A172 (cell line): ENCODE measurements at regions not wholly inside any gene's neighbourhood (a gene's known extent, or its start where the extent isn't known, plus 50 kb on each side); places are given as distances from the start of the nearest gene placed in this dataset.

Source experiments
- DNase-seq: peaks from one replicate; pipeline ENCODE4 v3.0.0-alpha.2; 2015; ENCODE audit warnings: low spot score

- peak; percentile 76 for DNase-seq
Measured at GRCh38 chr2:48107326-48107925, 201.1 kb upstream of the FBXO11 start.

GRCh38 chr2:48108455-48108854, 202.2 kb upstream of the FBXO11 start:
- DNase-seq: no peak

GRCh38 chr2:48109491-48110204, 203.3 kb upstream of the FBXO11 start:
- no peak for DNase-seq

GRCh38 chr2:48110492-48110891, 204.0 kb upstream of the FOXN2 start:
- DNase-seq: no peak

GRCh38 chr2:48112911-48113680, 201.4 kb upstream of the FOXN2 start:
- DNase-seq: no peak

- no peak for DNase-seq
Measured at GRCh38 chr2:48113767-48114166, 200.7 kb upstream of the FOXN2 start.

- DNase-seq: peak; percentile 75
Measured at GRCh38 chr2:48114256-48114655, 200.2 kb upstream of the FOXN2 start.

GRCh38 chr2:48116497-48116896, 198.0 kb upstream of the FOXN2 start:
- no peak for DNase-seq

GRCh38 chr2:48118895-48119294, 195.6 kb upstream of the FOXN2 start:
- no peak for DNase-seq

GRCh38 chr2:48120112-48120511, 194.4 kb upstream of the FOXN2 start:
- no peak for DNase-seq

GRCh38 chr2:48120759-48121242, 193.7 kb upstream of the FOXN2 start:
- no peak for DNase-seq

GRCh38 chr2:48122166-48122565, 192.3 kb upstream of the FOXN2 start:
- DNase-seq: no peak

GRCh38 chr2:48124592-48124991, 189.9 kb upstream of the FOXN2 start:
- no peak for DNase-seq

- DNase-seq: no peak
Measured at GRCh38 chr2:48126162-48126561, 188.3 kb upstream of the FOXN2 start.

GRCh38 chr2:48127612-48128191, 186.8 kb upstream of the FOXN2 start:
- DNase-seq: no peak

- no peak for DNase-seq
Measured at GRCh38 chr2:48129293-48129950, 185.1 kb upstream of the FOXN2 start.

- DNase-seq: no peak
Measured at GRCh38 chr2:48131539-48132270, 182.8 kb upstream of the FOXN2 start.

GRCh38 chr2:48132271-48132625, 182.2 kb upstream of the FOXN2 start:
- DNase-seq: no peak

- DNase-seq: no peak
Measured at GRCh38 chr2:48134704-48135103, 179.8 kb upstream of the FOXN2 start.

- no peak for DNase-seq
Measured at GRCh38 chr2:48135797-48136196, 178.7 kb upstream of the FOXN2 start.

- DNase-seq: no peak
Measured at GRCh38 chr2:48137829-48138228, 176.7 kb upstream of the FOXN2 start.
